Panc1 (cell line): ENCODE measurements at regions not wholly inside any gene's neighbourhood (a gene's known extent, or its start where the extent isn't known, plus 50 kb on each side); places are given as distances from the start of the nearest gene placed in this dataset.
A peak's percentile ranks its signal among the peaks of the same experiment; 100 is the strongest.

Experiments used
- ATAC-seq: fragments of 200-7000 bp; cut with Tn5 transposase; 2 replicates; pipeline ENCODE4 v1.9.1; 2020; ENCODE audit warnings: mild to moderate bottlenecking, moderate library complexity
- BruUV-seq: library from RNA; stranded (reverse); fragments of 400-500 nt; replicated peaks from 2 replicates; lab custom pipeline; 2021; lab: Mats Ljungman, UMichigan
- CTCF ChIA-PET: fragments of 300-600 bp; sonication (Branson Sonifier 250); formaldehyde crosslinking; loops from one replicate; lab custom pipeline; 2022; ENCODE audit warnings: antibody characterized with exemption; lab: Charles Lee
- POLR2A ChIA-PET: fragments of 300-600 bp; sonication (Branson Sonifier 250); formaldehyde crosslinking; loops from one replicate; lab custom pipeline; 2022; ENCODE audit warnings: antibody characterized with exemption; lab: Charles Lee
- DNase-seq: peaks from one replicate; pipeline ENCODE4 v3.0.0-alpha.2; 2010; ENCODE audit warnings: low read depth, low spot score
- H3K27ac ChIP-seq: 2 replicates; pipeline ENCODE4 v1.5.1; 2011; ENCODE audit warnings: mild to moderate bottlenecking, low read length, inconsistent platforms
- H3K27me3 ChIP-seq: fragments of 200-500 bp; sonication (Bioruptor generic); 2 replicates; pipeline ENCODE4 v1.6.0; 2014; ENCODE audit warnings: low read length, inconsistent platforms; ENCODE audit not compliant: control insufficient read depth, insufficient read depth
- H3K36me3 ChIP-seq: fragments of 200-500 bp; sonication (Bioruptor generic); 2 replicates; pipeline ENCODE4 v1.5.1; 2014; ENCODE audit warnings: inconsistent platforms, mild to moderate bottlenecking, low read length, moderate library complexity; ENCODE audit not compliant: control insufficient read depth, insufficient read depth
- H3K4me1 ChIP-seq: 2 replicates; pipeline ENCODE4 v1.5.1; 2011; ENCODE audit warnings: inconsistent platforms, mild to moderate bottlenecking, low read length, moderate library complexity; ENCODE audit not compliant: control insufficient read depth, insufficient read depth
- H3K4me3 ChIP-seq, 2 experiments: 2 replicates each; pipeline ENCODE4 v1.5.1; 2011 to 2012; ENCODE audit warnings: low read depth in 2 of 2, low read length in 2 of 2, mild to moderate bottlenecking in 2 of 2, inconsistent platforms in 1 of 2, moderate library complexity in 1 of 2
- H3K9me3 ChIP-seq: fragments of 200-500 bp; sonication (Bioruptor generic); 2 replicates; pipeline ENCODE4 v1.5.1; 2014; ENCODE audit warnings: low read depth, mild to moderate bottlenecking, inconsistent platforms, low read length, moderate library complexity; ENCODE audit not compliant: control insufficient read depth, insufficient read depth
- CTCF ChIP-seq: fragments of 450-650 bp; IDR thresholded peaks from 2 replicates; pipeline ENCODE4 v1.5.1; 2017; ENCODE audit warnings: mild to moderate bottlenecking
- POLR2AphosphoS5 ChIP-seq: IDR thresholded peaks from 2 replicates; pipeline ENCODE4 v1.6.1; 2012; ENCODE audit warnings: mild to moderate bottlenecking, low read depth, low read length, moderate library complexity
- SIN3A ChIP-seq: IDR thresholded peaks from 2 replicates; pipeline ENCODE4 v1.6.1; 2012; ENCODE audit warnings: low read depth, mild to moderate bottlenecking, low read length, moderate library complexity, borderline replicate concordance; ENCODE audit not compliant: insufficient read depth
- TCF7L2 ChIP-seq: IDR thresholded peaks from 2 replicates; pipeline ENCODE4 v1.6.1; 2011; ENCODE audit warnings: mild to moderate bottlenecking, low read depth, low read length, inconsistent platforms
- in situ Hi-C: cut with HindIII; loops from 2 replicates; pipeline ENCODE4 v1.10.0; 2016; ENCODE audit warnings: low sequenced_read_pairs, low pct_unique_long_range_greater_than_20kb
- intact Hi-C: fragments of 100-400 bp; cut with micrococcal nuclease; formaldehyde crosslinking; loops from one replicate; pipeline ENCODE4 v1.10.0; 2022; ENCODE audit not compliant: unreplicated experiment
- TF ChIP-seq, protein P1 (sequence below), 2 experiments: IDR thresholded peaks; 2 replicates each; pipeline ENCODE4 v1.6.1; 2011 to 2012; ENCODE audit warnings: low read depth in 2 of 2, control low read depth in 1 of 2, low read length in 1 of 2, mild to moderate bottlenecking in 1 of 2, moderate library complexity in 1 of 2; ENCODE audit not compliant: insufficient read depth in 1 of 2

GRCh38 chrX:131840799-131841495 is 182.2 kb upstream of the STK26 start:
- no peaks in the 10 kb centered on the region for H3K4me1 ChIP-seq
- no peak for DNase-seq
- intact Hi-C loops (loop anchor here (5.0 kb wide), 2 partner anchors 376 to 776 kb away; partner anchors contain the start of gene RAP2C), in situ Hi-C loops (no loop called here)
- no peak overlapping the region for H3K27ac ChIP-seq
- ChIA-PET CTCF (interaction anchor here (0.8 to 1.2 kb wide), 3 partner anchors 378 to 773 kb away, joined by 3 to 10 read pairs (median 4); partner anchors contain the start of gene RAP2C), POLR2A (no interaction called here)
- H3K9me3 ChIP-seq = no peaks in the 10 kb centered on the region
- ATAC-seq = peak; percentile 70
- no TSS peak for BruUV-seq
- H3K4me3 ChIP-seq = no peak overlapping the region
- TF ChIP-seq, protein P1, sequence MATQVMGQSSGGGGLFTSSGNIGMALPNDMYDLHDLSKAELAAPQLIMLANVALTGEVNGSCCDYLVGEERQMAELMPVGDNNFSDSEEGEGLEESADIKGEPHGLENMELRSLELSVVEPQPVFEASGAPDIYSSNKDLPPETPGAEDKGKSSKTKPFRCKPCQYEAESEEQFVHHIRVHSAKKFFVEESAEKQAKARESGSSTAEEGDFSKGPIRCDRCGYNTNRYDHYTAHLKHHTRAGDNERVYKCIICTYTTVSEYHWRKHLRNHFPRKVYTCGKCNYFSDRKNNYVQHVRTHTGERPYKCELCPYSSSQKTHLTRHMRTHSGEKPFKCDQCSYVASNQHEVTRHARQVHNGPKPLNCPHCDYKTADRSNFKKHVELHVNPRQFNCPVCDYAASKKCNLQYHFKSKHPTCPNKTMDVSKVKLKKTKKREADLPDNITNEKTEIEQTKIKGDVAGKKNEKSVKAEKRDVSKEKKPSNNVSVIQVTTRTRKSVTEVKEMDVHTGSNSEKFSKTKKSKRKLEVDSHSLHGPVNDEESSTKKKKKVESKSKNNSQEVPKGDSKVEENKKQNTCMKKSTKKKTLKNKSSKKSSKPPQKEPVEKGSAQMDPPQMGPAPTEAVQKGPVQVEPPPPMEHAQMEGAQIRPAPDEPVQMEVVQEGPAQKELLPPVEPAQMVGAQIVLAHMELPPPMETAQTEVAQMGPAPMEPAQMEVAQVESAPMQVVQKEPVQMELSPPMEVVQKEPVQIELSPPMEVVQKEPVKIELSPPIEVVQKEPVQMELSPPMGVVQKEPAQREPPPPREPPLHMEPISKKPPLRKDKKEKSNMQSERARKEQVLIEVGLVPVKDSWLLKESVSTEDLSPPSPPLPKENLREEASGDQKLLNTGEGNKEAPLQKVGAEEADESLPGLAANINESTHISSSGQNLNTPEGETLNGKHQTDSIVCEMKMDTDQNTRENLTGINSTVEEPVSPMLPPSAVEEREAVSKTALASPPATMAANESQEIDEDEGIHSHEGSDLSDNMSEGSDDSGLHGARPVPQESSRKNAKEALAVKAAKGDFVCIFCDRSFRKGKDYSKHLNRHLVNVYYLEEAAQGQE (IDR thresholded peaks at IDR 0.05; ENCODE audit: insufficient read depth in 1 of 2, low read depth in 2 of 2, low read length in 1 of 2) = no peak
- TF ChIP-seq TCF7L2 (no peak), POLR2AphosphoS5 (no peak), CTCF (no peak), SIN3A (no peak)
- H3K36me3 ChIP-seq = no peaks in the 10 kb centered on the region
- H3K27me3 ChIP-seq = peaks cover 2% of the 10 kb centered on the region; the same call in 1 of the 2 replicates

DNA sequence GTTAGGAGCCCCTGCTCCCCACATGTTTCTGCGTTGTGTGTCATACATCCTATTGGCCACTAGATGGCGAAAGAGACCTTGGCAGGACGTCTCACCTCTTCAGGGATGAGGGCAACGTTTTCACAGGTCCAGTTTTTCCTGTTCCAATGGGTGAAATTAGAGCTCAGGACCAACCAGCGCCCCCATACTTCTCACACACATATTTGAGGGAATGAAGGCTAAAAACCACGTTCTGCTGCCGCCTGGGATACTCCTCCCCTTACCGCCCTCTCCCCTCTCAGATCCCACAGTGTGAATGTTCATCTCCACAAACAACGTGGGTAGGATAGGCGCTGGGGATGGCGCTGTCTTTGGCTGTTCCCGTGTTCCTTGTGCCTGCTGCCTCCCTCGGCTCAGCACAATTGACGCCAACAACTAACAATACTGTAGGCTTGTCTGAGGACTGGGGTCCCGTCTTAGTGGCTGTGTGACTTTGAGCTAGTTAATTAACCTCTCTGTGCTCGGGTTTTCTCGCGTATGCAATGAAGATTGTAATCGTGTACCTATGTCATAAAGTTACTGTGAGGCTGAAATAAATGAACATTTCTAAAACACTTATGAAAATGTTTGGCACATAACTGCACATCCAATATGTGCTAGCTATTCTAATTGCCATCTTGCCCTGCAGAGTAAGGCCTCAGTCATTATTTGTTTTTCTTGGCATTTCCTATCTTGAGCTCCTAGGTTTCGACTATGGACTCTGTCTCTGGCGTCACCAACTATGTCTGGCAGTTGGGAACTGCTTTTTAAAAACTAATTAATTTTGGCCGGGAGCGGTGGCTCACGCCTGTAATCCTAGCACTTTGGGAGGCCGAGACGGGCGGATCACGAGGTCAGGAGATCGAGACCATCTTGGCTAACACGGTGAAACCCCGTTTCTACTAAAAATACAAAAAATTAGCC is 181.3 kb upstream of the STK26 start:
- Histone ChIP-seq H3K4me3 (peak overlapping the region; percentile 25 to 58), H3K36me3 (no peaks in the 10 kb centered on the region), H3K4me1 (no peaks in the 10 kb centered on the region), H3K27me3 (no peaks in the 10 kb centered on the region), H3K27ac (no peak overlapping the region), H3K9me3 (no peaks in the 10 kb centered on the region)
- ATAC-seq (peak; percentile 97), DNase-seq (no peak)
- in situ Hi-C loops = no loop called here
- no TSS peak for BruUV-seq
- ChIA-PET CTCF (interaction anchor here (0.7 to 1.2 kb wide), 6 partner anchors 229 to 832 kb away, joined by 3 to 10 read pairs (median 4); partner anchors contain the start of gene RAP2C), POLR2A (no interaction called here)
- intact Hi-C loops = loop anchor here (5.0 kb wide), 2 partner anchors 376 to 776 kb away; partner anchors contain the start of gene RAP2C
- TF ChIP-seq, protein P1 (IDR thresholded peaks at IDR 0.05; ENCODE audit: insufficient read depth in 1 of 2, low read depth in 2 of 2, low read length in 1 of 2) = no peak
- TF ChIP-seq POLR2AphosphoS5 = no peak
- no peak for TF ChIP-seq TCF7L2
- no peak for TF ChIP-seq SIN3A
- TF ChIP-seq CTCF = peak; percentile 92
